ENCODE measurements at regions not wholly inside any gene's neighbourhood (a gene's known extent, or its start where the extent isn't known, plus 50 kb on each side); places are given as distances from the start of the nearest gene placed in this dataset.

DNA sequence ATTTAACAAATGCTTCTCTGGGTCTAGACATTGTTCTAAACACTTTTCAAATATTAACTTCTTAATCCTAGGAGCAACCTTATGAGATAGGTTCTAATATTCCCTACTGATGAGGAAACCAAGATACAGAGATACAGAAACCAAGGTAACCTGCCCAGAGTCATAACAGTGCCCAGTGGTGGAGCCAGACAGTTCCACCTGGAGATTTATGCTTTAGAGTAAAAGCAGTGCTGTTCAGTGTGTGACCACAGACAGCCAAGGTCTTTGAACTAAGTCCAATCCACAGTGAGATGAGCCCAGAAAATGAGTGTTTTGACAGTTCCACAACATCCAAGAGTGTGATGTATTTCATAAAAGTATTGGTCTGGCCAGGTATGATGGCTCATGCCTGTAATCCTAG lies 105.2 kb upstream of the UMPS start:
- Histone ChIP-seq H3K9me3 (ENCODE audit: control insufficient read depth in 4 of 4, low read length in 3 of 4) (no peaks in the 10 kb centered on the region), H3K27ac (ENCODE audit: low read depth in 1 of 2, low read length in 2 of 2) (no peak overlapping the region), H3K4me1 (ENCODE audit: control insufficient read depth in 4 of 4, insufficient read depth in 4 of 4, low read length in 3 of 4) (peaks cover 12 to 52% (median 32%) of the 10 kb centered on the region in 4 donors), H3K4me3 (ENCODE audit: low read depth in 1 of 3, low read length in 3 of 3) (no peak overlapping the region), H3K9ac (ENCODE audit: low read depth in 1 of 2, low read length in 2 of 2) (no peak overlapping the region), H3K27me3 (ENCODE audit: control insufficient read depth in 4 of 4, insufficient read depth in 4 of 4, low read length in 3 of 4) (no peaks in the 10 kb centered on the region), H3K36me3 (ENCODE audit: control insufficient read depth in 4 of 4, insufficient read depth in 3 of 4, low read depth in 1 of 4, low read length in 3 of 4) (no peaks in the 10 kb centered on the region)
- no peak for DNase-seq (ENCODE audit: low spot score)
- no peak for TF ChIP-seq RAD21 (IDR thresholded peaks at IDR 0.05)
- no peak for TF ChIP-seq EGR1 (IDR thresholded peaks at IDR 0.05; ENCODE audit: low read depth in 2 of 2)
- TF ChIP-seq, protein P1, sequence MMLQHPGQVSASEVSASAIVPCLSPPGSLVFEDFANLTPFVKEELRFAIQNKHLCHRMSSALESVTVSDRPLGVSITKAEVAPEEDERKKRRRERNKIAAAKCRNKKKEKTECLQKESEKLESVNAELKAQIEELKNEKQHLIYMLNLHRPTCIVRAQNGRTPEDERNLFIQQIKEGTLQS (IDR thresholded peaks at IDR 0.05) = no peak
- no peak for TF ChIP-seq TAF1 (conservative IDR thresholded peaks at IDR 0.05)
- no peak for TF ChIP-seq FOXA1 (IDR thresholded peaks at IDR 0.05)
- TF ChIP-seq, protein P2, sequence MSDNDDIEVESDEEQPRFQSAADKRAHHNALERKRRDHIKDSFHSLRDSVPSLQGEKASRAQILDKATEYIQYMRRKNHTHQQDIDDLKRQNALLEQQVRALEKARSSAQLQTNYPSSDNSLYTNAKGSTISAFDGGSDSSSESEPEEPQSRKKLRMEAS (IDR thresholded peaks at IDR 0.05) = no peak
- TF ChIP-seq NR2F2 (IDR thresholded peaks at IDR 0.05) = no peak
- TF ChIP-seq JUND (IDR thresholded peaks at IDR 0.05) = no peak
- TF ChIP-seq, protein P3, sequence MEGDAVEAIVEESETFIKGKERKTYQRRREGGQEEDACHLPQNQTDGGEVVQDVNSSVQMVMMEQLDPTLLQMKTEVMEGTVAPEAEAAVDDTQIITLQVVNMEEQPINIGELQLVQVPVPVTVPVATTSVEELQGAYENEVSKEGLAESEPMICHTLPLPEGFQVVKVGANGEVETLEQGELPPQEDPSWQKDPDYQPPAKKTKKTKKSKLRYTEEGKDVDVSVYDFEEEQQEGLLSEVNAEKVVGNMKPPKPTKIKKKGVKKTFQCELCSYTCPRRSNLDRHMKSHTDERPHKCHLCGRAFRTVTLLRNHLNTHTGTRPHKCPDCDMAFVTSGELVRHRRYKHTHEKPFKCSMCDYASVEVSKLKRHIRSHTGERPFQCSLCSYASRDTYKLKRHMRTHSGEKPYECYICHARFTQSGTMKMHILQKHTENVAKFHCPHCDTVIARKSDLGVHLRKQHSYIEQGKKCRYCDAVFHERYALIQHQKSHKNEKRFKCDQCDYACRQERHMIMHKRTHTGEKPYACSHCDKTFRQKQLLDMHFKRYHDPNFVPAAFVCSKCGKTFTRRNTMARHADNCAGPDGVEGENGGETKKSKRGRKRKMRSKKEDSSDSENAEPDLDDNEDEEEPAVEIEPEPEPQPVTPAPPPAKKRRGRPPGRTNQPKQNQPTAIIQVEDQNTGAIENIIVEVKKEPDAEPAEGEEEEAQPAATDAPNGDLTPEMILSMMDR (IDR thresholded peaks at IDR 0.05; ENCODE audit: low read depth, low read length, missing input control) = no peak
- no peak for TF ChIP-seq HNF4A (conservative IDR thresholded peaks at IDR 0.05)
- no peak for TF ChIP-seq FOXA2 (IDR thresholded peaks at IDR 0.05)
- TF ChIP-seq HNF4G (IDR thresholded peaks at IDR 0.05) = no peak
- no peak for TF ChIP-seq SP1 (IDR thresholded peaks at IDR 0.05)
- TF ChIP-seq YY1 (IDR thresholded peaks at IDR 0.05) = no peak
- TF ChIP-seq, protein P4, sequence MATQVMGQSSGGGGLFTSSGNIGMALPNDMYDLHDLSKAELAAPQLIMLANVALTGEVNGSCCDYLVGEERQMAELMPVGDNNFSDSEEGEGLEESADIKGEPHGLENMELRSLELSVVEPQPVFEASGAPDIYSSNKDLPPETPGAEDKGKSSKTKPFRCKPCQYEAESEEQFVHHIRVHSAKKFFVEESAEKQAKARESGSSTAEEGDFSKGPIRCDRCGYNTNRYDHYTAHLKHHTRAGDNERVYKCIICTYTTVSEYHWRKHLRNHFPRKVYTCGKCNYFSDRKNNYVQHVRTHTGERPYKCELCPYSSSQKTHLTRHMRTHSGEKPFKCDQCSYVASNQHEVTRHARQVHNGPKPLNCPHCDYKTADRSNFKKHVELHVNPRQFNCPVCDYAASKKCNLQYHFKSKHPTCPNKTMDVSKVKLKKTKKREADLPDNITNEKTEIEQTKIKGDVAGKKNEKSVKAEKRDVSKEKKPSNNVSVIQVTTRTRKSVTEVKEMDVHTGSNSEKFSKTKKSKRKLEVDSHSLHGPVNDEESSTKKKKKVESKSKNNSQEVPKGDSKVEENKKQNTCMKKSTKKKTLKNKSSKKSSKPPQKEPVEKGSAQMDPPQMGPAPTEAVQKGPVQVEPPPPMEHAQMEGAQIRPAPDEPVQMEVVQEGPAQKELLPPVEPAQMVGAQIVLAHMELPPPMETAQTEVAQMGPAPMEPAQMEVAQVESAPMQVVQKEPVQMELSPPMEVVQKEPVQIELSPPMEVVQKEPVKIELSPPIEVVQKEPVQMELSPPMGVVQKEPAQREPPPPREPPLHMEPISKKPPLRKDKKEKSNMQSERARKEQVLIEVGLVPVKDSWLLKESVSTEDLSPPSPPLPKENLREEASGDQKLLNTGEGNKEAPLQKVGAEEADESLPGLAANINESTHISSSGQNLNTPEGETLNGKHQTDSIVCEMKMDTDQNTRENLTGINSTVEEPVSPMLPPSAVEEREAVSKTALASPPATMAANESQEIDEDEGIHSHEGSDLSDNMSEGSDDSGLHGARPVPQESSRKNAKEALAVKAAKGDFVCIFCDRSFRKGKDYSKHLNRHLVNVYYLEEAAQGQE (IDR thresholded peaks at IDR 0.05) = no peak
- TF ChIP-seq, protein P5, sequence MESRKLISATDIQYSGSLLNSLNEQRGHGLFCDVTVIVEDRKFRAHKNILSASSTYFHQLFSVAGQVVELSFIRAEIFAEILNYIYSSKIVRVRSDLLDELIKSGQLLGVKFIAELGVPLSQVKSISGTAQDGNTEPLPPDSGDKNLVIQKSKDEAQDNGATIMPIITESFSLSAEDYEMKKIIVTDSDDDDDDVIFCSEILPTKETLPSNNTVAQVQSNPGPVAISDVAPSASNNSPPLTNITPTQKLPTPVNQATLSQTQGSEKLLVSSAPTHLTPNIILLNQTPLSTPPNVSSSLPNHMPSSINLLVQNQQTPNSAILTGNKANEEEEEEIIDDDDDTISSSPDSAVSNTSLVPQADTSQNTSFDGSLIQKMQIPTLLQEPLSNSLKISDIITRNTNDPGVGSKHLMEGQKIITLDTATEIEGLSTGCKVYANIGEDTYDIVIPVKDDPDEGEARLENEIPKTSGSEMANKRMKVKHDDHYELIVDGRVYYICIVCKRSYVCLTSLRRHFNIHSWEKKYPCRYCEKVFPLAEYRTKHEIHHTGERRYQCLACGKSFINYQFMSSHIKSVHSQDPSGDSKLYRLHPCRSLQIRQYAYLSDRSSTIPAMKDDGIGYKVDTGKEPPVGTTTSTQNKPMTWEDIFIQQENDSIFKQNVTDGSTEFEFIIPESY (IDR thresholded peaks at IDR 0.05) = no peak
- no peak for TF ChIP-seq RXRA (IDR thresholded peaks at IDR 0.05)
- TF ChIP-seq GABPA (IDR thresholded peaks at IDR 0.05 in 1 of 2, conservative IDR thresholded peaks at IDR 0.05 in 1 of 2) = no peak

All from liver (tissue), 7 donors.